ENCODE measurements at regions not wholly inside any gene's neighbourhood (a gene's known extent, or its start where the extent isn't known, plus 50 kb on each side); places are given as distances from the start of the nearest gene placed in this dataset.

DNA sequence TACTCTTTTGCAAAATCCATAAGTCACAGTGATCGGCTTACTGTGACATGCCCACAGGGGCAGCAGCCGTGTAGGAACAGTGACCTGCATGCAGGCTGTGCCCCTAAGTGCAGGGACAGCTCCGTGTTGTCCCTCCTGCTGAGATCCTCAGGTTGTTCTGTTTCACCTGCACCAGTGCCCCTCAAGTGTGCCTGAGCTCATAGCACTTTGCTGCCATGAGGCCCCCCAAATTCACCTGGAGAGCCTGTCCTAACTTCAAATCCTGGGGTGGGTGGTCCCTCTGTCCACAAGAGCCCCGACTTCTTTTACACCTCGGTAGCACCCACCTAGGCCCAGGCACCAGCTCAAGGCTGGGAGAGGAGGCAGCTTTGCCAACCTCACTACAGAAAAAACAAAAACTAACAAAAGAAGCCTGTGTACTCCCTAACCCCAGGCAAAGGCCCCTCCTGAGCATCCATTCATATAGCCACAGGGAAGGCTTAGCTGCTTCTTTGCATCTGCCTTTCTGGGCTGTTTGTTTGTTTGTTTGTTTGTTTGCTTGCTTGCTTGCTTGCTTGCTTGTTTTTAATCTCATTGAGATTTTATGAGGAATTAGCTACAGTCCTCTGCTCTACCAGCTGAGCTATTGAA is 214.5 kb downstream of the AUH start:
- no peaks in the 10 kb centered on the region for H3K27me3 Mint-ChIP-seq
- H3K27ac Mint-ChIP-seq, result peak overlapping the region; percentile 92
- H3K4me1 Mint-ChIP-seq, result peaks cover 59% of the 10 kb centered on the region
- H3K36me3 Mint-ChIP-seq, result peaks cover 4% of the 10 kb centered on the region
- H3K9me3 Mint-ChIP-seq, result no peaks in the 10 kb centered on the region
- H3K4me3 Mint-ChIP-seq, result no peak overlapping the region

DNA sequence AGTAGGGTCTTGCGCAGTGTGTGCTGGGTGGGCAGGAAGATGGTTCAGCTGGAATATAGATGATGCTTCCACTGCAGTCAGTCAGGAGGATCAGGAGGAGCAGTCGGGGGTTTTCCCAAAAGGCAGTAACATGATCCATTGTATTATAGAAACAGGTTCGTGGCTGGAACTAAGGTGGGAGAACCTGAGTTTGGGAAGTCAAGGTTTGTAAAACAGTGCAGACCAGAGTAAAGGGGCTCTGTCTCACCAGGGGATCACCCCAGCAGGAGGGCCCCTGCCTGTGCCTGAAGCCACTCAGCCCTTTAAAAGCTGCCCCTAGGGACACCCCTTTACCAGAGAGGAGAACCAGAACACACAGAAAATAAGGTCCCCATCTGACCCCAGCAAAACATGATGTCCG is 213.4 kb downstream of the AUH start:
- peaks cover 65% of the 10 kb centered on the region for H3K4me1 Mint-ChIP-seq
- no peaks in the 10 kb centered on the region for H3K27me3 Mint-ChIP-seq
- H3K36me3 Mint-ChIP-seq, result peaks cover 4% of the 10 kb centered on the region
- peak overlapping the region; percentile 92 for H3K27ac Mint-ChIP-seq
- peak overlapping the region; percentile 26 for H3K4me3 Mint-ChIP-seq
- no peaks in the 10 kb centered on the region for H3K9me3 Mint-ChIP-seq

DNA sequence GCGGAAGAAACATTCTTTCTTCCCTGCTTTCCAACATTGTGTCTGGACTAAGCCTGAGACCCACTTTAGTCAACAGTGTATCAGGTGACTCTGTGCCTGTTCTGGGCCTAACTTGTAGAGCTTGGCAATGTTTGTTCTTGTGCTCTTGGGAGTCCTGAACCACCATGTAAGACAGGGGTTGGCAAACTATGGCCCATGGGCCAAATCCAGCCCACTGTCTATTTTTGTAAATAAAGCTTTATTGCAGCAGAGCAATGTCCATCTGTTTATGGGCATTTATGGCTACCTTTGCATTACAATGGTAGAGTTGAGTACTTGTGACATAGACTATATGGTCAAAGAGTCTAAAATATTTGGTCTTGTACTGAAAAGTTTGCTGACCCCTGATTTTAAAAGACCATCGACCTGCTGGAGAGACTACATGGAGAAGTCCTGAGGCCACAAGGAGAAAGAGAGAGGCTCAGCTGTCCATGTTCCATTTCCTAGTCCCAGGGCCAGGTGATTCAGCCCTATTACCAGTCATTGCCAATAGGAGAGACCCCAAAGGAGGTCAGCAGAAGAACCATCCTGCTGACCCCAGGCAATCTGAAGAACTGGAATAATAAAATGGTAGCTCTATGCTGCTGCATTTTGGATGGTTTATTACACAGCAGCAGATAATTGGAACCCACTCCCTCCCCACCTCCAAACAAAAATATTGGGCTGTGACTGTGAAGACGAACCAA is 211.3 kb downstream of the AUH start:
- Mint-ChIP-seq H3K9me3 (no peaks in the 10 kb centered on the region), H3K27me3 (no peaks in the 10 kb centered on the region), H3K4me3 (peak overlapping the region; percentile 6), H3K4me1 (peaks cover 60% of the 10 kb centered on the region), H3K27ac (peak overlapping the region; percentile 44), H3K36me3 (peaks cover 4% of the 10 kb centered on the region)

DNA sequence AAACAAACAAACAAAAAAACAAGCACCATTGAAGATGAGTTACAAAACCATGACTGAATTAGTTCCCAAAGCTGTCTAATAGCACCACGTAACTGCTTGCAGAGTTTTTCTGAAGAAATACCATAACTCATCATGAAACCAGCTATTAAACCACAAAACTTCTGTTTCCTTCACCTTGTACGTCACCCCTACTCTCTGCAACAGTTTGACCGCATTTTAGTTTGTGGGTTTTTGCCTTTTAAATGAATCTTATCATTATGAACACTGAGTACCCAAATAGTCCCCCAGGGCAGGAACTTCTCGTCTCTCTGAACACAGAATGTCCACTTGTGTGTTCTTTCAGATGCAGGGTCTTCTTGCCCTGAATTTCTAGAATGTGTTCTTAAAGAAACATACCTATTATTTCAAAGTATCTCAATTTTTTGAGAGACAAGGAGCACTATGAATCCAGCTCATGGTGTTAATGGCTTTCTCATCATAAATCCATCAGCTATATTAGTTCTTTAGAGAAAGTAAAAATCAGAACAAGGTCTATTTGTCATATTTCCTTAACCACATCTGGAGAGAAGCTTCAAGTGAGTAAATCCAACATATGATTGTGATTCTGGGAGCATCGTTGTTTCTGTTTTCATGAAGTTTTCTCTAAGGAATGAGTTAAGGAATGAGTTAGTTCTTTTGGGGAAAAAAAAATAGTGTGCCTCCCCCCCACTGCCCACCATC is 210.6 kb downstream of the AUH start:
- Mint-ChIP-seq H3K4me3 (peak overlapping the region; percentile 6), H3K9me3 (no peaks in the 10 kb centered on the region), H3K36me3 (peaks cover 4% of the 10 kb centered on the region), H3K27ac (peak overlapping the region; percentile 44), H3K27me3 (no peaks in the 10 kb centered on the region), H3K4me1 (peaks cover 55% of the 10 kb centered on the region)

DNA sequence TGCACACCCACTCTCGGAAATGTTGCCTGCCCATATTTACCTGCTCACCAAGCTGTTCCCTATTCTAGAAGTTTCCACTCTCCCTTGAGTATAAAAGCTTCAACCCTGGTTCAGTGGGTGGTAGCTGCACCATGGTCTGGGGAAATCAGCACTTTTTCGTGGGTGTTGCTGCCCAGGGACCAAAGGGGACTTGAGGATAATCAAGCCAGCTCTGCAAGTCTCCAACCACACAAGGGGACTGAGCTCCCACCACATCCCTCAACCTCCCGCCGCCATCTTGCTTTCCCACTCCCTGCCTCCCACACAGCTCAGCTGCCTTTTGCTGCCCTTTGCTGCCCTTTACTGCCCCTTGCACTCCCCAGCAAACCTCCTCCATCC is 210.0 kb downstream of the AUH start:
- no peaks in the 10 kb centered on the region for H3K27me3 Mint-ChIP-seq
- peak overlapping the region; percentile 18 for H3K27ac Mint-ChIP-seq
- no peaks in the 10 kb centered on the region for H3K9me3 Mint-ChIP-seq
- H3K36me3 Mint-ChIP-seq, result peaks cover 4% of the 10 kb centered on the region
- peaks cover 53% of the 10 kb centered on the region for H3K4me1 Mint-ChIP-seq
- H3K4me3 Mint-ChIP-seq, result no peak overlapping the region

DNA sequence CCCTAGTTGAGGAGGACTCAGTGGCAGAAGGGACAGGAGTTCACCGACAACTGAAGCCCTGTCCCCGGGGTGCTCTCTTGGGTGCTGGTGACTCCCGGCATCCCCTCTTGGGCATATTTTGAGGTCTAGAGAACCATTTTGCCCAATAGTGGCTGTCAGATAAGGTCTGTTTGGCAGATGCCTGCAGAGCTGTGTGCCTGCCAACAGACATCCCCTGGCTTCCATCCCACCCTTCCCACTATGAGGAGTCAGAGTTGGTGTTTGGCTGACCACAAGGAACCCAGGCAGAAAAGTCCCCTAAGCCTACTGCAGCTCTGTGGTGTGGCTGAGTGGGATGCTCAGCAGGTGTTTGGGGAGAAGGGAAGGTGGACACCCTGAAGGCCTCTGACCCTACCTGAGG is 207.0 kb downstream of the AUH start:
- Mint-ChIP-seq H3K4me1 (peaks cover 28% of the 10 kb centered on the region), H3K9me3 (no peaks in the 10 kb centered on the region), H3K4me3 (no peak overlapping the region), H3K27me3 (no peaks in the 10 kb centered on the region), H3K27ac (no peak overlapping the region), H3K36me3 (no peaks in the 10 kb centered on the region)

DNA sequence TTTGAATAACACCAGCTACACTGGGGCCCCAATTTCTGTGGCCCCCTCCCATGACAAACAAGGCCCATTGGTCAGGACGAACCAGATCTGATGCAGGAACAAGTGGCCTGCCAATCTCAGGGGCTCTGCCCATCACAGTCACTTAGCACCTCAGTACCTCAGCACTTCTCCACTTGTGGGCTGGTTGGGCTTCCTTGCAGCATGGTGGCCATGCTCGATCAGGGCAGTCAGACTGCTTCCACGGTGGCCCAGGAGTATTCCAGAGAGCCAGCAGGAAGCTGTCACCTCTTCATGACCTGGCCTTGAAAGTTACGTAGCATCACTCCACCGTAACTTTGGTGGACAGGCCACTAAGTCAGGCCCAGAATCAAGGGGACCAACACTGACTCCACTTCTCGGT is 206.5 kb downstream of the AUH start:
- H3K27me3 Mint-ChIP-seq, result no peaks in the 10 kb centered on the region
- H3K36me3 Mint-ChIP-seq, result no peaks in the 10 kb centered on the region
- no peak overlapping the region for H3K27ac Mint-ChIP-seq
- peaks cover 27% of the 10 kb centered on the region for H3K4me1 Mint-ChIP-seq
- no peaks in the 10 kb centered on the region for H3K9me3 Mint-ChIP-seq
- H3K4me3 Mint-ChIP-seq, result no peak overlapping the region

DNA sequence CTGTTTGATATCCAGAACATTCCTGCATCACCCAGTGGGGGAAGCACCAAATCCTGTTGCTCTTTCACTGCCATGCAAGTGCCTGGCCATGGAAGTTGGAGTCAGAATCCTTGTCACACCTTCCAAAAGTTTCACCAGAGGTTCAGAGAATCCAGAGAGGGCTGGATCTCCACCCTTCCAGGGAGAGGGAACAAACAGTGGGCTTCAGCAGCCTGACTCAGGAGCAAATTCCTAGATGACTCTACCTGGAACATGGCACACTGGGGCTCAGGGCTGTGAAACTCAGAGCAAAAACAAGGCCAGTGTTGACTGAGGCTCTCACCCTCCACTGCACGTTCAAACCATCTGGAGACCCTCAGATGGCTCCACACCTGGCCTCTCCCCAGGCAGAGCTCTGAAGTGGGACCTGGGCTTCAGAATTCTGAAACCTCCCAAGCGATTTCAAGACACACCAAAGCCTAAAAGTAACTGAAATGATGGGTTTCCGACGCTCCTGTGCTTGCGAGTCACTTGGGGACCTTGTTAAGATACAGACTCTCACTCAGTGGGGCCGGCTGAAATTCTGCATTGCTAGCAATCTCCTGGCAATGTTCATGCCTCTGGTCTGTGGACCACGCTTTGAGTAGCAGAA is 205.9 kb downstream of the AUH start:
- Mint-ChIP-seq H3K27ac (no peak overlapping the region), H3K27me3 (no peaks in the 10 kb centered on the region), H3K4me3 (no peak overlapping the region), H3K4me1 (peaks cover 20% of the 10 kb centered on the region), H3K36me3 (no peaks in the 10 kb centered on the region), H3K9me3 (no peaks in the 10 kb centered on the region)

DNA sequence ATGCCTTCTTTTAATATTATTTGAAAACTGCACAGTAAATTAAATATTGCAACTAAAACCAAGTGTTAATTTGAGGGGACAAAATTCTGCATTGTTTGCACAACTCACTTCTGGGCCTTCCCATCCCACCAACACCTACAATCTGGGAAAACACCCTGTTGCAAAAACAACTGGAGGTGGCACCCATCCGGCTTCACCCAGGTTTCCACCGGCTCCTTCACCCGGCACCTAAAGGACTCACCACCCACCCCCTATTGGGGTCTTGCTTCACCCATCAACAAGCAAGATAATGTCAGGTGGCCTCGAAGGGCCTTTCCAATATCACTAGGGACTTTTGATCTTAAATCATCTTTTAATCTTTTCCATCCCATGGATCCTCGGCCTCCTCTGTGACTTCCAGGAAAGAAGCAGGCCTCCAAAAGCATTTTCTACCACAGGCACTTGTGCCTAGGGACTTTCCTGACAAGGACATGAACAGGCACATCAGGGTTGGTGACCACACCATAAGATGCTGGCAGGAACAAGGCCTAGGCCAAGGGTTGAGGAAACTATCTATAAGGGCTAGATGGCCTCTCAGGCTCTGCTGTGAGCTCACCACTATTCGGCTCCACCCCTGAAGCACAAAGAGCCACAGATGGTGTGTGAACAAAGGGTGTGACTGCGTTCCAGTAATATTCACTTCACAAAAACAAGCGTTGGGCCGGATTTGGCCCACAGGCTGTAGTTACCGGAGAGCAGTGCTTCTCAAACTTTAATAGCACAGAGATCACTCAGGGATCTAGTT is 205.1 kb downstream of the AUH start:
- Mint-ChIP-seq H3K9me3 (no peaks in the 10 kb centered on the region), H3K36me3 (no peaks in the 10 kb centered on the region), H3K4me3 (no peak overlapping the region), H3K27me3 (no peaks in the 10 kb centered on the region), H3K4me1 (peaks cover 16% of the 10 kb centered on the region), H3K27ac (no peak overlapping the region)

DNA sequence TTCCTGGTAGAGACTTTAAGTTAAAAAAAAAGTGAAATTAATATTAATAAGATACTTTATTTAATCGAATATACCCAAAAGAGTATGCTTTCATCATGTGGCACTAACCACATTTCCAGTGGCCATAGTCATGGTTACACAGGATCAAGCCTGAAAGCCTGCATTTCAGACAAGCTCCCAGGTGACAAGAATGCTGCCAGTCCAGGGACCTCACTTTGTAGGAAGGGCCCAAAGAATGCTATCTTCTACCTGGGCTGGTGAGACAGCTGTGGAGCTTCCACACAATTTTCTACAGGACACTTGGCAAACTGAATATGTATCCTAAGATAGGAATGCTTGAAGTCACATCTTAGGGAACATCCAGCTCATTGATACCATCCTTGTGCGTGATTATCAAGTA is 203.8 kb downstream of the AUH start:
- H3K36me3 Mint-ChIP-seq, result no peaks in the 10 kb centered on the region
- H3K4me1 Mint-ChIP-seq, result peaks cover 16% of the 10 kb centered on the region

DNA sequence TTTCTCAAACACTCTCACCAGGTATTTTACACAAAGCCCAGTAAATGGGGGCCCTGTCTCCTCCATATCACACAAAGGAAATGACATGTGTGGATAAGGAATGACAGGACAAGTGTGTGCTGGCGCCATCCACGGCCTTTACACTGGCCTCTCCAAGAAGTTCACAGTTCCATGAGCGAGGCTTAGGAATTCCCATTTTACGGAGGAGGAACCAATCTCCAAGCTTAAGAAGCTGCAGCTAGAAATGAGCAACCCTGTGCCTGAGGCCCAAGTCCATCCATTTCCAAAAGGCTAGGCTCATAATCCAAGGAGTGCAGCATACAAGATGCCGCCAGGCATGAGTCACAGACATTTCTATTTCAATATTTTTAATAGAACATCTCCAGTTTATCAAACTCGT is 203.4 kb downstream of the AUH start:
- H3K27ac Mint-ChIP-seq, result no peak overlapping the region

More for the DNA sequence above, 203.8 kb downstream of the AUH start:
- H3K4me3 Mint-ChIP-seq, result no peak overlapping the region
- H3K27ac Mint-ChIP-seq, result no peak overlapping the region
- H3K27me3 Mint-ChIP-seq, result no peaks in the 10 kb centered on the region
- H3K9me3 Mint-ChIP-seq, result no peaks in the 10 kb centered on the region

DNA sequence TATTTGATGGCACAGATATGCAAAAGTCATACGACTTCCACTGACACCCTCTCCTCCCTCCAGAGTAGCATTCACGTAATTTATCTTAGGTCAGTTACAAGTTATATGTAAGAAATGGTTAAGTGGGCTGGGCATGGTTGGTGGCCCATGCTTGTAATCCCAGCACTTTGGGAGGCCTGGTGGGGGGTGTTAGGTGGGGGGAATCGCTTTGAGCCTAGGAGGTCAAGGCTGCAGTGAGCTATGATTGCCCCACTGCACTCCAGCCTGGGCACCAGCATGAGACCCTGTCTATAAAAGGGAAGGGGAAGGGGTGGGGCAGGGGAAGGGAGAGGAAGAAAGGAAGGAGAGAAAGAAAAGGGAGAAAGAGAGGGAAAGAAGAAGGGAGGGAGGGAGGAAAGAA is 202.8 kb downstream of the AUH start:
- Mint-ChIP-seq H3K27ac (no peak overlapping the region), H3K36me3 (no peaks in the 10 kb centered on the region), H3K9me3 (no peaks in the 10 kb centered on the region), H3K27me3 (no peaks in the 10 kb centered on the region), H3K4me1 (peaks cover 21% of the 10 kb centered on the region), H3K4me3 (no peak overlapping the region)

More for the DNA sequence above, 203.4 kb downstream of the AUH start:
- peaks cover 18% of the 10 kb centered on the region for H3K4me1 Mint-ChIP-seq
- H3K4me3 Mint-ChIP-seq, result no peak overlapping the region
- H3K36me3 Mint-ChIP-seq, result no peaks in the 10 kb centered on the region
- H3K9me3 Mint-ChIP-seq, result no peaks in the 10 kb centered on the region
- H3K27me3 Mint-ChIP-seq, result no peaks in the 10 kb centered on the region

DNA sequence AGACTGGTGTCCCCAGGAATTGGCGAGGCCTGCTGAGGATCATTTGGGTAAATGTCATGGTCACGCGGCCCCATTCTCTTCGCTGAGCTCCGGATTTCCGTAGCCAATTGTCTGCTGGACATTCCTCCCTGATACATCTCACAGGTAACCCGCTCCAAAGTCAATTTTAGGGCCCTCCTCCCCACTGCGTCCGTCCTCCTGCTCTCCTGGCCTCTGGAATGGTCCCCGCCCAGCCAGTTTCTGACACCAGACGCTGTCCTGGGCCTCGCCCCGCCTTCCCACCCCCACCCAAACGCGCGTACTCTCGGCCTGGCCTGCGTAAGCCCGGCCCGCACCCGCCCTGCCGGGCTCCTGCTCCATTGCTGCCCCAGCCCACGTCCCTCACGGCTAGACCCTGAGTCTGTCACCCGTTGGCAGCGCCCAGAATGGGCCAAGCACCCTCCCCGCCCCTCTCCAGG is 202.0 kb downstream of the AUH start:
- Mint-ChIP-seq H3K4me1 (peaks cover 27% of the 10 kb centered on the region), H3K27ac (no peak overlapping the region), H3K36me3 (no peaks in the 10 kb centered on the region)

DNA sequence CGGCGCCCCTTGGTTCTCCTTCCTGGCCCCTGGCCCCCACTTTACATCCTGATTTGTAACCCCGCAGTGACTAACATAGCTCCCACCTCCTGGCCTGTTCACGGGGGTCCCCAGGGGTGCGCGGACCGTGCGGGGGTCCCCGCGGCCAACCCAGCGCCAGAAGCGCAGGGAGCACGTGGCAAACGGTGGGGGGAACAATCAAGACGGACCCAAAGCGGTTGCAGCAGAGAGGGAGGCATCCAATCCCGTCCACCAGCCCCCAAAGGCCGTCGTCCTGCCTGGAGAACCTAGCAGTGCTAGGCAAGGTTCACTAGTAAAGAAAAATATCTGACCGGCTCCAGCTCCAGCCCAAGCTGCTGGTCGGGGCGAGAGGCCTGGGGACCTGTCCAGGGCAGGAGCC is 201.5 kb downstream of the AUH start:
- Mint-ChIP-seq H3K36me3 (no peaks in the 10 kb centered on the region), H3K9me3 (no peaks in the 10 kb centered on the region), H3K27ac (no peak overlapping the region), H3K27me3 (no peaks in the 10 kb centered on the region), H3K4me3 (no peak overlapping the region), H3K4me1 (peaks cover 29% of the 10 kb centered on the region)

More for the DNA sequence above, 202.0 kb downstream of the AUH start:
- no peaks in the 10 kb centered on the region for H3K27me3 Mint-ChIP-seq
- no peaks in the 10 kb centered on the region for H3K9me3 Mint-ChIP-seq
- H3K4me3 Mint-ChIP-seq, result no peak overlapping the region
